Liver (tissue), 7 donors: ENCODE measurements at regions not wholly inside any gene's neighbourhood (a gene's known extent, or its start where the extent isn't known, plus 50 kb on each side); places are given as distances from the start of the nearest gene placed in this dataset.
"Not testable (repeated sequence)": the region's sequence is repeated elsewhere in the genome, so short reads cannot be mapped to it uniquely, and the experiment has no call there.

Experiments
- DNase-seq: peaks from one replicate; pipeline ENCODE4 v3.0.0-alpha.2; 2017; ENCODE audit warnings: low spot score
- H3K27ac ChIP-seq, 2 donors: one replicate each; pipeline ENCODE4 v1.7.0; 2013; ENCODE audit warnings: inconsistent platforms in 2 of 2, low read length in 2 of 2, control low read depth in 1 of 2, low read depth in 1 of 2, mild to moderate bottlenecking in 1 of 2
- H3K27me3 ChIP-seq, 4 donors: one replicate each; pipeline versions ENCODE4 v1.6.1 to v1.7.0; 2013; ENCODE audit warnings: low read length in 3 of 4, inconsistent platforms in 1 of 4, mild to moderate bottlenecking in 1 of 4, moderate library complexity in 1 of 4; ENCODE audit not compliant: control insufficient read depth in 4 of 4, insufficient read depth in 4 of 4
- H3K36me3 ChIP-seq, 4 donors: one replicate each; pipeline versions ENCODE4 v1.6.1 to v1.7.0; 2013; ENCODE audit warnings: low read length in 3 of 4, mild to moderate bottlenecking in 3 of 4, low read depth in 1 of 4, moderate library complexity in 1 of 4; ENCODE audit not compliant: control insufficient read depth in 4 of 4, insufficient read depth in 3 of 4
- H3K4me1 ChIP-seq, 4 donors: one replicate each; pipeline versions ENCODE4 v1.6.1 to v1.7.0; 2013; ENCODE audit warnings: low read length in 3 of 4, mild to moderate bottlenecking in 3 of 4, moderate library complexity in 1 of 4; ENCODE audit not compliant: control insufficient read depth in 4 of 4, insufficient read depth in 4 of 4
- H3K4me3 ChIP-seq, 3 donors: one replicate each; pipeline versions ENCODE4 v1.6.1 to v1.7.0; 2013; ENCODE audit warnings: low read length in 3 of 3, control low read depth in 1 of 3, low read depth in 1 of 3, mild to moderate bottlenecking in 1 of 3
- H3K9ac ChIP-seq, 2 donors: one replicate each; pipeline ENCODE4 v1.7.0; 2013; ENCODE audit warnings: low read length in 2 of 2, mild to moderate bottlenecking in 2 of 2, moderate library complexity in 2 of 2, control low read depth in 1 of 2, low read depth in 1 of 2
- H3K9me3 ChIP-seq, 4 donors: one replicate each; pipeline versions ENCODE4 v1.6.1 to v1.7.0; 2013; ENCODE audit warnings: low read length in 3 of 4; ENCODE audit not compliant: control insufficient read depth in 4 of 4
- ATF3 ChIP-seq: IDR thresholded peaks from 2 replicates; pipeline ENCODE4 v1.6.1; 2016; ENCODE audit warnings: antibody characterized with exemption
- EGR1 ChIP-seq, 2 donors: IDR thresholded peaks; 2 replicates each; pipeline ENCODE4 v1.6.1; 2016 to 2018; ENCODE audit warnings: antibody characterized with exemption in 2 of 2, low read depth in 2 of 2
- FOXA1 ChIP-seq: IDR thresholded peaks from 2 replicates; pipeline ENCODE4 v1.6.1; 2016; ENCODE audit warnings: antibody characterized with exemption
- HNF4A ChIP-seq, 2 donors: conservative IDR thresholded peaks; 2 replicates each; pipeline ENCODE4 v1.6.1; 2016; ENCODE audit warnings: antibody characterized with exemption in 2 of 2, mild to moderate bottlenecking in 2 of 2
- JUND ChIP-seq, 2 donors: IDR thresholded peaks; 2 replicates each; pipeline ENCODE4 v1.6.1; 2016; ENCODE audit warnings: antibody characterized with exemption in 2 of 2
- NR2F2 ChIP-seq: IDR thresholded peaks from 2 replicates; pipeline ENCODE4 v1.6.1; 2016; ENCODE audit warnings: antibody characterized with exemption
- REST ChIP-seq: IDR thresholded peaks from 2 replicates; pipeline ENCODE4 v1.6.1; 2016; ENCODE audit warnings: antibody characterized with exemption, mild to moderate bottlenecking
- TAF1 ChIP-seq: conservative IDR thresholded peaks from 2 replicates; pipeline ENCODE4 v1.6.1; 2016; ENCODE audit warnings: antibody characterized with exemption, mild to moderate bottlenecking
- YY1 ChIP-seq: IDR thresholded peaks from 2 replicates; pipeline ENCODE4 v1.6.1; 2016; ENCODE audit warnings: antibody characterized with exemption, mild to moderate bottlenecking
- WGBS: extraction: QIAGEN DNeasy Blood & Tissue Kit; methylation state at CpG from one replicate; pipeline ENCODE4 v1.1.7; 2013; 5-methylcytosine and 5-hydroxymethylcytosine counted together
- donor health status: healthy.
- donor health status: healthy.
- donor health status: healthy.
- donor health status: healthy.

- no peak for TF ChIP-seq REST
- no peak for TF ChIP-seq YY1
- TF ChIP-seq FOXA1, result no peak
- TF ChIP-seq EGR1 (IDR thresholded peaks at IDR 0.05; ENCODE audit: low read depth in 2 of 2), result no peak
- no peak for TF ChIP-seq NR2F2
- no peak for TF ChIP-seq TAF1
Measured at GRCh38 chr12:31899109-31899508, 60.1 kb upstream of the RESF1 start (continued).

- 61% methylated on average over 10 of the region's 10 CpGs for WGBS
- DNase-seq, result no peak
- Histone ChIP-seq H3K9ac (no peak overlapping the region), H3K4me1 (no peaks in the 10 kb centered on the region), H3K27ac (peak overlapping the region; percentile 42 to 74), H3K9me3 (no peaks in the 10 kb centered on the region), H3K27me3 (no peaks in the 10 kb centered on the region), H3K36me3 (no peaks in the 10 kb centered on the region), H3K4me3 (no peak overlapping the region)
- TF ChIP-seq NR2F2, result no peak
- no peak for TF ChIP-seq REST
Measured at GRCh38 chr12:31897781-31898503, 61.3 kb upstream of the RESF1 start.

GRCh38 chr12:31897092-31897491 is 62.1 kb upstream of the RESF1 start:
- not testable (repeated sequence) for H3K36me3 ChIP-seq, H3K9me3 ChIP-seq, H3K4me3 ChIP-seq, H3K4me1 ChIP-seq, H3K27me3 ChIP-seq, DNase-seq, H3K9ac ChIP-seq
- WGBS, result 88% methylated on average over 8 of the region's 8 CpGs
- peak overlapping the region; percentile 42 to 74 for H3K27ac ChIP-seq

GRCh38 chr12:31896514-31897039 is 62.6 kb upstream of the RESF1 start:
- no peaks in the 10 kb centered on the region for H3K36me3 ChIP-seq
- TF ChIP-seq JUND (IDR thresholded peaks at IDR 0.05) (no peak), ATF3 (no peak), HNF4A (conservative IDR thresholded peaks at IDR 0.05) (no peak), NR2F2 (no peak)
- no peak overlapping the region for H3K9ac ChIP-seq
- peak overlapping the region; percentile 42 to 74 for H3K27ac ChIP-seq
- no peaks in the 10 kb centered on the region for H3K4me1 ChIP-seq
- 56% methylated on average over 6 of the region's 6 CpGs for WGBS
- no peaks in the 10 kb centered on the region for H3K9me3 ChIP-seq
- DNase-seq, result no peak
- H3K27me3 ChIP-seq, result no peaks in the 10 kb centered on the region
- H3K4me3 ChIP-seq, result no peak overlapping the region
